HepG2 (cell line): ENCODE measurements at regions not wholly inside any gene's neighbourhood (a gene's known extent, or its start where the extent isn't known, plus 50 kb on each side); places are given as distances from the start of the nearest gene placed in this dataset.

ENCODE experiments used
- ATAC-seq: fragments of 200-7000 bp; cut with Tn5 transposase; 3 replicates; pipeline ENCODE4 v1.9.1; 2020; ENCODE audit warnings: mild to moderate bottlenecking, moderate library complexity
- BruUV-seq: library from RNA; stranded (reverse); fragments of 400-500 nt; replicated peaks from 2 replicates; lab custom pipeline; 2021; lab: Mats Ljungman, UMichigan
- CTCF ChIA-PET: fragments of 300-600 bp; formaldehyde crosslinking; extraction: SDS; loops from one replicate; lab custom pipeline; 2021; ENCODE audit warnings: low total read pairs, inconsistent platforms, low intra/inter-chr PET ratio; lab: Yijun Ruan, JAX
- POLR2A ChIA-PET: fragments of 350-600 bp; sonication (Branson Sonifier 250); formaldehyde crosslinking; loops from one replicate; lab custom pipeline; 2020; ENCODE audit warnings: antibody characterized with exemption, inconsistent platforms; lab: Yijun Ruan, JAX
- DNase-seq: peaks from one replicate; pipeline ENCODE4 v3.0.0-alpha.2; 2015; ENCODE audit warnings: low spot score
- FAIRE-seq: peaks from 3 replicates; lab custom pipeline; 2011; peaks lifted over from hg19 to GRCh38; lab: Jason Lieb, UNC
- H2AFZ ChIP-seq: one replicate; pipeline ENCODE4 v1.6.1; 2011; ENCODE audit warnings: low read length, inconsistent platforms
- H3K27ac ChIP-seq: fragments of 300-600 bp; 3 replicates; pipeline ENCODE4 v1.8.0; 2011; ENCODE audit warnings: mixed run types, mild to moderate bottlenecking, mixed read lengths, low read length, inconsistent platforms; ENCODE audit not compliant: insufficient read depth; ENCODE audit errors: extremely low read length
- H3K27me3 ChIP-seq, 2 experiments: fragments of 200-600 bp in 1 of 2; 2 replicates in 1 of 2; 3 replicates in 1 of 2; pipeline versions ENCODE4 v1.6.0 to v1.8.0; 2011; ENCODE audit warnings: low read length in 2 of 2, mild to moderate bottlenecking in 2 of 2, moderate library complexity in 2 of 2, inconsistent platforms in 1 of 2; ENCODE audit not compliant: insufficient read depth in 2 of 2, control insufficient read depth in 1 of 2
- H3K36me3 ChIP-seq, 2 experiments: fragments of 200-600 bp in 1 of 2; replicated peaks in 1 of 2; 2 replicates in 1 of 2; 3 replicates in 1 of 2; pipeline versions ENCODE4 v1.5.1 to v1.8.0; 2011; ENCODE audit warnings: low read length in 2 of 2, inconsistent platforms in 1 of 2; ENCODE audit not compliant: insufficient read depth in 2 of 2, control insufficient read depth in 1 of 2
- H3K4me1 ChIP-seq: 2 replicates; pipeline ENCODE4 v1.5.1; 2012; ENCODE audit warnings: low read length, inconsistent platforms; ENCODE audit not compliant: insufficient read depth
- H3K4me2 ChIP-seq: 2 replicates; pipeline ENCODE4 v1.6.0; 2011; ENCODE audit warnings: low read depth, low read length, inconsistent platforms
- H3K4me3 ChIP-seq, 3 experiments: fragments of 200-600 bp in 1 of 3; sonication (generic), shearing (Covaris generic) in 1 of 3; replicated peaks in 1 of 3; 2 replicates each; pipeline ENCODE4 v1.5.1; 2011 to 2016; ENCODE audit warnings: low read length in 3 of 3, inconsistent platforms in 2 of 3, low read depth in 2 of 3, mild to moderate bottlenecking in 2 of 3, control low read depth in 1 of 3, mixed read lengths in 1 of 3; ENCODE audit not compliant: insufficient read depth in 1 of 3
- H3K79me2 ChIP-seq: one replicate; pipeline ENCODE4 v1.6.1; 2011; ENCODE audit warnings: low read length, inconsistent platforms; ENCODE audit not compliant: insufficient read depth
- H3K9ac ChIP-seq: 2 replicates; pipeline ENCODE4 v1.6.0; 2011; ENCODE audit warnings: mild to moderate bottlenecking, low read depth, low read length, inconsistent platforms; ENCODE audit not compliant: insufficient read depth
- H3K9me3 ChIP-seq: 2 replicates; pipeline ENCODE4 v1.5.1; 2012; ENCODE audit warnings: mild to moderate bottlenecking, low read length
- H4K20me1 ChIP-seq: 2 replicates; pipeline ENCODE4 v1.6.0; 2011; ENCODE audit warnings: inconsistent platforms, mild to moderate bottlenecking, low read length, moderate library complexity; ENCODE audit not compliant: insufficient read depth
- ATAD3A ChIP-seq: sonication (generic); formaldehyde crosslinking; IDR thresholded peaks from 2 replicates; pipeline ENCODE4 v1.4.0; 2020; ENCODE audit warnings: missing genetic modification reagents
- ATM ChIP-seq: fragments of 450-650 bp; IDR thresholded peaks from 2 replicates; pipeline ENCODE4 v1.7.1; 2017; ENCODE audit warnings: mild to moderate bottlenecking, borderline replicate concordance
- POLR2A ChIP-seq, 2 experiments: IDR thresholded peaks; 2 replicates each; pipeline ENCODE4 v1.6.1; 2011; ENCODE audit warnings: low read depth in 2 of 2, low read length in 2 of 2, mild to moderate bottlenecking in 1 of 2, moderate library complexity in 1 of 2; ENCODE audit not compliant: insufficient read depth in 1 of 2
- SOX6 ChIP-seq, 2 experiments: fragments of 450-650 bp in 1 of 2; sonication (generic) in 1 of 2; formaldehyde crosslinking in 1 of 2; IDR thresholded peaks; 2 replicates each; pipeline versions ENCODE4 v1.4.0 to v1.6.1; 2017 to 2020; ENCODE audit warnings: antibody characterized with exemption in 1 of 2, mild to moderate bottlenecking in 1 of 2, missing genetic modification reagents in 1 of 2
- SRSF4 ChIP-seq: fragments of 200-400 bp; formaldehyde crosslinking; IDR thresholded peaks from one replicate; pipeline ENCODE4 v1.6.1; 2018; ENCODE audit warnings: mild to moderate bottlenecking, low read depth, low read length, moderate library complexity; ENCODE audit not compliant: poor library complexity, severe bottlenecking
- WIZ ChIP-seq: sonication (generic); formaldehyde crosslinking; IDR thresholded peaks from 2 replicates; pipeline ENCODE4 v1.5.1; 2020; ENCODE audit warnings: mild to moderate bottlenecking, missing genetic modification reagents
- ZIK1 ChIP-seq: sonication (generic); formaldehyde crosslinking; IDR thresholded peaks from 2 replicates; pipeline ENCODE4 v1.5.0; 2020; ENCODE audit warnings: mild to moderate bottlenecking, low read depth, missing genetic modification reagents, borderline replicate concordance
- ZNF530 ChIP-seq: sonication (generic); formaldehyde crosslinking; IDR thresholded peaks from 2 replicates; pipeline ENCODE4 v1.5.0; 2020; ENCODE audit warnings: low read depth, mild to moderate bottlenecking, missing genetic modification reagents
- WGBS: methylation state at CpG from one replicate; pipeline ENCODE4 v1.1.6; 2017; ENCODE audit warnings: low lambda C conversion rate; 5-methylcytosine and 5-hydroxymethylcytosine counted together
- in situ Hi-C: cut with HindIII; loops from 2 replicates; pipeline ENCODE4 v1.10.0; 2017; ENCODE audit warnings: low pct_unique_long_range_greater_than_20kb; ENCODE audit not compliant: extremely low pct_ligation_motif_present
- intact Hi-C: fragments of 100-400 bp; cut with micrococcal nuclease; formaldehyde crosslinking; loops from one replicate; pipeline ENCODE4 v1.10.0; 2022; ENCODE audit not compliant: unreplicated experiment
- TF ChIP-seq, protein P1 (sequence below): sonication (generic); formaldehyde crosslinking; IDR thresholded peaks from 2 replicates; pipeline ENCODE4 v1.4.0; 2020; ENCODE audit warnings: mild to moderate bottlenecking, missing genetic modification reagents
- TF ChIP-seq, protein P2 (sequence below): sonication (generic); formaldehyde crosslinking; IDR thresholded peaks from 2 replicates; pipeline ENCODE4 v1.5.0; 2020; ENCODE audit warnings: mild to moderate bottlenecking, missing genetic modification reagents

DNA sequence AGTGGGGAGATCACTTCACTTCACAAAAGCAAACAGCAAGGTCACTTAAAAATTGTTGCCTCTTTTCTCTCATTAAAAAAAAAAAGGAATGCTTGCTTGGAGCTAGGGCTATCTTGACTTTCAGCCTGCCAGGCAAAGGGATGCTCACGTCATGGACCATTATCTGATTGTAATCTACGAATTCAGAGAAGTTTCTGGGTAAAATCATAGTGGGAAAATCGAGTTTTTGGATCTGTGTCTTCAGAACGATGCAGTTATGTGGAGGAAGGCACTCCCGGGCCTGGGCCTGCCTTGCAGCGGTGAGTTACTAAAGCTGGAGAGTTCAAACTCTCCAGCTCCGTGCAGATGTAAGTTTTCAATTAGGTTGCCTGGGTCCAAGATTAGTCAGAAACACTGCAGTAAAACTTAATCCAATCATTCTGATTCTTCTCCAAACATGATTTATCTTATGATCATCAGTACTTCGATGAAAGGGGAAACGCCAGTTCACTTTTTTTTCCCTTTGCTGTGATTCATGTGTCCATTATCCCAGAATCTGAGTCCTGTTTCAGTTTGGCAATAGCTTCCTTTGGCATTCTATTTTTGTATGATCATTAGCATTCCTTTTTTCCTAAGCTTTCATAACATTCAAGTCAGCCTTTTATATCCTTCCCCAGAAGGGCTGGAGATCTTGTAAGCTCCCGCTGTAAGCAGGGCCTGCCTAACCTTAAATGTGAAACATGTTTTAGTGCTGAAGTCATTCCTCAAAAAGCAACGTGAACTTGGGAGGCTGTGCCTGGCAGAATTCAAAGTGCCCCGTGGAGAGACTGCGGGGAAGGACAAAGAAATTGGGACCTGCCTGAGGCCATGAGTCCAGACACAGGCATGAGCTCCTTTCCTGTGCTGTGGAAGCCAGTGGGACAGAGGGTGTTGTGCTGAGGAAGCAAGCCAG, 119.3 kb upstream of the TWIST2 start:
- Histone ChIP-seq H3K79me2 (no peaks in the 10 kb centered on the region), H3K4me3 (no peak overlapping the region), H2AFZ (no peak overlapping the region), H3K27ac (no peak overlapping the region), H3K9ac (no peak overlapping the region), H3K4me1 (no peaks in the 10 kb centered on the region), H3K4me2 (no peak overlapping the region), H3K36me3 (no peaks in the 10 kb centered on the region), H4K20me1 (no peaks in the 10 kb centered on the region), H3K27me3 (peaks cover 5 to 62% of the 10 kb centered on the region in 2 experiments; a peak in 4 of 5 replicates), H3K9me3 (no peaks in the 10 kb centered on the region)
- intact Hi-C loops (no loop called here), in situ Hi-C loops (no loop called here)
- no peak for FAIRE-seq
- DNase-seq, result no peak
- POLR2A ChIA-PET, result no interaction called here
- no TSS peak for BruUV-seq
- no peak for TF ChIP-seq SOX6 (IDR thresholded peaks at IDR 0.05)
- no peak for TF ChIP-seq SOX6 (CRISPR knock-in tag; IDR thresholded peaks at IDR 0.05)
- no peak for TF ChIP-seq ZNF530
- TF ChIP-seq, protein P1, sequence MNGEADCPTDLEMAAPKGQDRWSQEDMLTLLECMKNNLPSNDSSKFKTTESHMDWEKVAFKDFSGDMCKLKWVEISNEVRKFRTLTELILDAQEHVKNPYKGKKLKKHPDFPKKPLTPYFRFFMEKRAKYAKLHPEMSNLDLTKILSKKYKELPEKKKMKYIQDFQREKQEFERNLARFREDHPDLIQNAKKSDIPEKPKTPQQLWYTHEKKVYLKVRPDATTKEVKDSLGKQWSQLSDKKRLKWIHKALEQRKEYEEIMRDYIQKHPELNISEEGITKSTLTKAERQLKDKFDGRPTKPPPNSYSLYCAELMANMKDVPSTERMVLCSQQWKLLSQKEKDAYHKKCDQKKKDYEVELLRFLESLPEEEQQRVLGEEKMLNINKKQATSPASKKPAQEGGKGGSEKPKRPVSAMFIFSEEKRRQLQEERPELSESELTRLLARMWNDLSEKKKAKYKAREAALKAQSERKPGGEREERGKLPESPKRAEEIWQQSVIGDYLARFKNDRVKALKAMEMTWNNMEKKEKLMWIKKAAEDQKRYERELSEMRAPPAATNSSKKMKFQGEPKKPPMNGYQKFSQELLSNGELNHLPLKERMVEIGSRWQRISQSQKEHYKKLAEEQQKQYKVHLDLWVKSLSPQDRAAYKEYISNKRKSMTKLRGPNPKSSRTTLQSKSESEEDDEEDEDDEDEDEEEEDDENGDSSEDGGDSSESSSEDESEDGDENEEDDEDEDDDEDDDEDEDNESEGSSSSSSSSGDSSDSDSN (CRISPR knock-in tag), result no peak
- no peak for TF ChIP-seq POLR2A (IDR thresholded peaks at IDR 0.05; ENCODE audit: insufficient read depth in 1 of 2, low read depth in 2 of 2, low read length in 2 of 2)
- TF ChIP-seq WIZ, result no peak
- TF ChIP-seq ATAD3A (CRISPR knock-in tag), result no peak
- TF ChIP-seq ZIK1, result no peak
- TF ChIP-seq, protein P2, sequence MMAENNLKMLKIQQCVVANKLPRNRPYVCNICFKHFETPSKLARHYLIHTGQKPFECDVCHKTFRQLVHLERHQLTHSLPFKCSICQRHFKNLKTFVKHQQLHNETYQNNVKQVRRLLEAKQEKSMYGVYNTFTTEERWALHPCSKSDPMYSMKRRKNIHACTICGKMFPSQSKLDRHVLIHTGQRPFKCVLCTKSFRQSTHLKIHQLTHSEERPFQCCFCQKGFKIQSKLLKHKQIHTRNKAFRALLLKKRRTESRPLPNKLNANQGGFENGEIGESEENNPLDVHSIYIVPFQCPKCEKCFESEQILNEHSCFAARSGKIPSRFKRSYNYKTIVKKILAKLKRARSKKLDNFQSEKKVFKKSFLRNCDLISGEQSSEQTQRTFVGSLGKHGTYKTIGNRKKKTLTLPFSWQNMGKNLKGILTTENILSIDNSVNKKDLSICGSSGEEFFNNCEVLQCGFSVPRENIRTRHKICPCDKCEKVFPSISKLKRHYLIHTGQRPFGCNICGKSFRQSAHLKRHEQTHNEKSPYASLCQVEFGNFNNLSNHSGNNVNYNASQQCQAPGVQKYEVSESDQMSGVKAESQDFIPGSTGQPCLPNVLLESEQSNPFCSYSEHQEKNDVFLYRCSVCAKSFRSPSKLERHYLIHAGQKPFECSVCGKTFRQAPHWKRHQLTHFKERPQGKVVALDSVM (CRISPR knock-in tag), result no peak
- TF ChIP-seq ATM, result no peak
- TF ChIP-seq SRSF4, result no peak
- CTCF ChIA-PET, result no interaction called here
- WGBS, result 21% methylated on average over 13 of the region's 13 CpGs
- no peak for ATAC-seq
